ENCODE measurements at regions not wholly inside any gene's neighbourhood (a gene's known extent, or its start where the extent isn't known, plus 50 kb on each side); places are given as distances from the start of the nearest gene placed in this dataset.

- DNase-seq (ENCODE audit: low spot score), result no peak
Measured at GRCh38 chr2:41934329-41934958, 113.4 kb upstream of the PKDCC start.

GRCh38 chr2:41935002-41935401 is 112.8 kb upstream of the PKDCC start:
- no peak for DNase-seq (ENCODE audit: low spot score)

DNA sequence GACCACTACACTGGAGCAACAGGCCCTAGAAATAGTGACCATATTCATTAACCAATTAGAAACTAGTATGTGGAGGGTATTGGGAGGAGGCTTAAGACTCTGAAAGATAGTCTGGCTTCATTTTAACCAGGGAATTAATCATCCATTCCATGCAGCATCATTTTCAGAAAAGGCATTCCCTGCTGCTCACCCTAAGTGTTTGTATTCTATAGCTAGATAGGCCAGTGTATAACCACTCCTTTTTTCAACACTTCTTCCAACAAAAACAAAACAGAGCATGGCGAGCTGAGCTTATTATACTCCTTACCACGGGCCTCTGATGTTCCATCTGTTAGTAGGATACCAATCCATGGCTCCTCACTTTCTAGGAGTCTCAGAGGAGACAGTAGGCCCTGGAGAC is 112.0 kb upstream of the PKDCC start:
- no peak for DNase-seq (ENCODE audit: low spot score)

- DNase-seq (ENCODE audit: low spot score), result no peak
Measured at GRCh38 chr2:41936771-41937463, 110.9 kb upstream of the PKDCC start.

DNA sequence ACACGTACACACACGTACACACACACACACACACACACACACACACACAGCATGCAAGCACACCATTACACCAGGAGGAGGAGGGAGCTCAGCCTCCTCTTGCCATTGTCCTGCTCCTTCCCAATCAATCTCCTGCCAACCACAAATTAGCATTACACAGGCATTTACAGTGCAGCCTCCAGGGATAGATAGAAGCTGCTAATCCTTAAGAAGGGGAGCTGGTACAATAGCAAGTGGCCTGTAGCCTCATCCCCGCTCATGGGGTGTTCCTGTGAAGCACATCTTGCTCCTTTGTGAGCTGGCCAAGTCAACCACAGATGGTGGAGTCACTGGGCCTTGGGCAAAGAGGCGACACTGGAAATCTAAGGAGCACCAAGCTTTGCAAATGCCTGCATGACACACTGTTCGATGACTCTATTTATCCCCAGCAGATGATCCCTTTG is 110.3 kb upstream of the PKDCC start:
- DNase-seq (ENCODE audit: low spot score), result no peak

GRCh38 chr2:41937921-41938708 is 109.7 kb upstream of the PKDCC start:
- no peak for DNase-seq (ENCODE audit: low spot score)

- no peak for DNase-seq (ENCODE audit: low spot score)
Measured at GRCh38 chr2:41940060-41940744, 107.6 kb upstream of the PKDCC start.

DNA sequence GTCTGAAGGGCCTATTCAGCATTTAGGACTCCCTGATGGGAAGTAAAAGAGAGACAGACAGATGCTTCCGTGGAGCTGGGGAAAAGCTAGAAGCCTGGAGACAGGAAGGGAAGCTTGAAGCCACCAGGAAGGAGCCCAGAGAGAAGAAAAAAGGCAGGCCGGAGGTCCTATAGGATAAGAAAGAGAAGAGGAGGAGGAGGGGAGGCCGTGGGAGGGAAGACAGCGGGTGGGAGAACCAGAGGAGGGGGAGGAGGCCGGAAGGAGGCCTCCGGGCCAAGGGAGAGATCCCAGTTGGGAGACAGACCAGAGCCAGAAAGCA is 107.1 kb upstream of the PKDCC start:
- no peak for DNase-seq (ENCODE audit: low spot score)

DNA sequence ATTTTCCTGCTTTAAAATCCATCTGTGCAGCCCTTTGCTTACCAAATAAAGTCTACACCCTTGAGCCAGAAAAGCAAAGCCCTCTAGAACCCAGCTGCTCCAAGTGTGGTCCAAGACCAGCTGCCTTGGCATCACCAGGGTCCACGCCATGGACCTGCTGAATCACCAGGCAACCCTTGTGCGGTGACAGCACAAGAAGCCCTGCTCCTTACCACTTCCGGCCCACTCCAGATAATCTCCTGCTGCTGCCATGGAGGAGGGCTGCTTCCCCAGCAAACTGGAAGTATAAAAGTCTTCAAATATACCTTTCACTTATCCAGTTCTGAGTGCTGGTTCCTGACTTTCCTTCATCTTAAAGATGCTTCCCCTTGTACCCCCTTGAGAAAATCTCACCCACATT is 106.0 kb upstream of the PKDCC start:
- DNase-seq (ENCODE audit: low spot score), result no peak

- DNase-seq (ENCODE audit: low spot score), result no peak
Measured at GRCh38 chr2:41942278-41942677, 105.5 kb upstream of the PKDCC start.

DNA sequence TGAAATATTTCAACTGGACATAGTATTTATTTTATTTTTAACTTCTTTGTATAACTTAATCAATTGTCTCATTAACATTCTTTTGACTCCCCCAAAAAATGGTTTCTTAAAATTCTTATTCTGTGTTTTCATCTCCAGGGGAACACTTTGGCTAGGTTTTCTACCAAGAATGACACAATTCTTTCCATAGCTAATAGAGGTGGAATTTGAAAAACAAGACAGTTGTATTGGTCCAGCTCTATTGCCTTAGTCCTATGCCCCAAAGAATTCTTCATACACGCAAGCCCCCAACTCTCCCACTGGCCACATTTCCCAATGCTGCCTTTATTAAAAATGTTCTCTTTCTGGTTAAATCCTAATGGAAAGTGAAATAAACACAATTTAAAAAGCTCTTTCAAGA is 104.7 kb upstream of the PKDCC start:
- no peak for DNase-seq (ENCODE audit: low spot score)

DNA sequence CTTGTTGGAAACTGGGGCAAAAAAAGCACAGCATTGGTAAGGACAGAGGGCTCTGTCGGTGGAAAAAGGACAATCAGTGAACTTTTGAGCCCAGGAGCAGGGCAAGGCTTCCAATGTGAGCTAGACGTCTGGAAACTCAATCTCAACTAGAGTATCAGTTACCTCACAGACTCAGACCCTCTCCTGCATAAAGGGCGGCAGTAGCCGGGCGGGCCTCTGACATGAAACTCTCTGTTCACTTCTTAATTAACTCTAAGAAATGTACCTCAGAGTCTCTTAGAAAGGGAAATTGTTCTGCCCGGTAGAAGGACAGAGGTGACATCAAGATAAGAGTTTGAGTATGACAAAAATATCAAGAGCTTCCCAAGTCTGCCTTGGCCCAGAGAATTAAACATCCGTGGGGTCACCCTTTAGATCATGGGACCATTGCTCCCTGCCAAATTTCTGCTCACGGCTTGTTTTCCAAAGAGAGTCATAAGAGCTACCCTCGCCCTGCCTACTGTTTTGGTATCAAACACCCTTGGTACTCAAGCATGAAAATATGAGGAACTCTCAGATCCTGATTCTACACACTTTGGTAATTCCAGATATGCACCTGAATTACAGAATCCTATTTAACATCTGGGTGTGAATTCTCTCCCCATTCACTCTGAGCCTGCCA is 103.5 kb upstream of the PKDCC start:
- no peak for DNase-seq (ENCODE audit: low spot score)

DNA sequence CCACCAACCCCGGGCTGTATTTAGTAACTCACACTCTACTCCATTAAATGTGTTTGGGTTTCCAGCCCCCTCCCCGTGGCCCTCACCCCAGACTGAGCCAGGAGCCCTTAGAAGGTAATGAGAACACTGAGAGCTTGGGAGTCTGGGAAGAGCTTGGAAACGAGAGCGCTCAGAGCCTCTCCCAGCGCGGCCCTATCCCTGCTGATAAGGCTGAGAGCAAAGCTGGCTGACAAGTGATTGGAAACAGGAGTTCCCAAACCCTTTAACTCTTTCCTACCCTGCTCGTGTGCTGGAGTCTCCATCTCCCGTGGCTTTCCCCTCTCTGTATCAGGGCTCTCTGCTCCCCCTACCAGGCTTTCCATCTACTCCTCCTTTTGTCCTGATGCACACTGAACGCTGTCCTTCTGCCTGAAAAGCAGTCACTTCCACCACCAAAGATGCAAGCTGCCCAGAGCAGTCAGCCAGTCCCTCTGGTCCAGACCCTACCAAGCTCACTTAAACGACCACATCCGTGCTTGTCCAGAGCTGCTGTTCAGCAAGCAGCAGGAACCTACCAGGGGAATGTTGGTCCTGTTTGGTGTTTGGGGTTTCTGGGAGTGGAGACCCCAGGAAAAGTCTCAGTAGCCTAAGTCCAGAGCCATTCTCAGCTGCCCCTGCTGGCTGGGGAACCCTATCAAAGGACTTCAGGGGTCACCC is 100.0 kb upstream of the PKDCC start:
- DNase-seq (ENCODE audit: low spot score), result no peak

DNA sequence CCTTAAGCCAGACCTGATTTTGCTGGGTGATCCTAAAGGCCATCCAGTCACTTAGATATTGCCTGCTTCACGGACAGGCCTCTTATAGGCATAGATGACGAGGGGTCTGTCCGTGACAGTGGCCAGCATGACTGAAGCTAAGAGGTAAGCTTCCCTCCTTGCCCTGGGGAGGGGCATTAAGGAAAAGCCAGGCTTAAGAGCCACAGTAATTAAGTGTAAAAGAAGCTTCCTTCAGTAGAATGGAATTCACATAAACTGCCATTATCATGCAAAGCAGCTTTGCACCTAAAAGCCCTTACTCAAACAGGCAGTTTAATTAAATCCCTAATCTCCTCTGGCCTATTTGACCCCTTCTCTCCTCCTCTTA is 99.4 kb upstream of the PKDCC start:
- no peak for DNase-seq (ENCODE audit: low spot score)

- DNase-seq (ENCODE audit: low spot score), result no peak
Measured at GRCh38 chr2:41949091-41949882, 98.5 kb upstream of the PKDCC start.

DNA sequence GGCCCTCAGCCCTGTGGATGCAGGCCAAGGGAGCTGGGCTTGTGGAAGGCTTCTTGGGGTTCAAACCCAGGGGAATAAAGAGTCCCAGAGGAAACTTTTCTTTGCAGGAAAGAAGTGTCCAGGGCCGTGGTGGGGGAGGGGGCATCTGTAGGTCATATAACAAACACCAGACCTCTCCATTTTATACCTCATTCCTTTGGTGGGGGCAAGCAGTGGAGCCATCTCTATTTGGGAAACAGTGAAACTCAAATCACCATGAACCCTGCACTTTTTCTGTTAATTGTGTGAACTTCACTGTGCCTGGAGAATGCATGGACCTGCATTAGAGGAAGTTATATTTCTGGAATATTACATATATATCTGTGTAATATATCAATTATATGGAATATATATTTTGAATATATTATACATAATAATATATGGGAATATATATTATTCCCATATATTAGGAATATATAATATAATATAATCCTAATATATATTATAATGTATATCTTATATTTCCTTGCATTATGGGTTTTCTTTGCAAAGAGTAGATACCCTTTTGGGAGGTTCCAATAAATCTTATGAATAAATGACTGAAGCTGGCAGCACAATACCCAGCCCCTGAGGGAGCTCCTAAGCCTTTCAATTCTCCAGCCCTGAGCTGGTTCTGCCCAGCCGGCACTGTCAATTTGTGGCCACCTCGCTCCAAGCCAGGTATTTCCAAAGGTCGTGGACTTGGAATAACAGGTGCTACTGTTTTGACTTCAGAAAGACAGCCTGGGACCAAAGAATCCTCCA is 97.7 kb upstream of the PKDCC start:
- no peak for DNase-seq (ENCODE audit: low spot score)

GRCh38 chr2:41950666-41950960 is 97.2 kb upstream of the PKDCC start:
- no peak for DNase-seq (ENCODE audit: low spot score)

DNA sequence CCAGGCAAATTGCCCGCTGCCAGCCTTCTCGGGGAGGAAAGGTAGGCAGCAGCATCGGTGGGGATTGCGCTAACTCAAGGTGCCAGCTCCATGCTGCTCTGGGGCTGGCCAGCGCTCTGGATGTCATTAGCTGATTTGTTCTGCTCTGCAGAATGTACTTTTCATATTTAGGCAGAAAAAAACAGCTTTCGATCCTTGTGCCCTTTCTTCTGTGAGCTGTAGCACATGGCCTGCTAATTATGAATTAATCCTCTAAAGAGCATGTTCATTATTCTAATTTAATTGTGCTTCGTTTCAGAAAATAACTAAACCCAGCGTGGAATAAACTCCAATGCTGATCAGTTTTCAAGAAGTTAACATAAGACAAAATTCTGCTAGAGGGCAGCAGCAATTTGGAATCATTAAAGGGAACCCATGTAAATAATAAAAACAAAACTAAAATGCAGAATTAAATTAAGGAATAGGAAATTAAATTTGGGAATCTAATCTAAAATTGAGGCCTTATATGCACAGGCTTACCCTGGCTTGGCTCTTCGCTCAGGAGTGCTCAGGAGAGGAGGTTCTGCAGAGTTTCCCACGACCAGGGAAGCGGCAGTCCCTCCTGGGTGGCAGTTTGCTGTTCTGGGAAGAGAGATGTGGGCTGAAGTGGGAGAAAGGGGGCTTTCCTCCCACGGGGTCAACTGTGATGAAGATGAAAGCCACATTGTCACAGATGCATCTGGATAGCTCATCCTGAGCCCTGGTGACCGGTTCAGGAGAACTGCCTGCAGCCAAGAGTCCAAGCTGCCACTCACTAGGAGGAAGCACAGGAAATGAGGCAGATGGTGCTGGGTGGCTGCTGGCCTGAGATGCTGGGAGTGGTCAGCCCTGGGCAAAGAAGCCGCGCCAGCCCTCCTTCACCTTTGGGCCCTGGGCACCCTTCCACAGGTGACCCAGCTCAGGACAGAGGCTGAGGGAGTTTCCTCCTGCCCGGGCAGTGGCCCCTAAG is 93.2 kb upstream of the PKDCC start:
- no peak for DNase-seq (ENCODE audit: low spot score)
